ENCODE measurements at regions not wholly inside any gene's neighbourhood (a gene's known extent, or its start where the extent isn't known, plus 50 kb on each side); places are given as distances from the start of the nearest gene placed in this dataset.

DNA sequence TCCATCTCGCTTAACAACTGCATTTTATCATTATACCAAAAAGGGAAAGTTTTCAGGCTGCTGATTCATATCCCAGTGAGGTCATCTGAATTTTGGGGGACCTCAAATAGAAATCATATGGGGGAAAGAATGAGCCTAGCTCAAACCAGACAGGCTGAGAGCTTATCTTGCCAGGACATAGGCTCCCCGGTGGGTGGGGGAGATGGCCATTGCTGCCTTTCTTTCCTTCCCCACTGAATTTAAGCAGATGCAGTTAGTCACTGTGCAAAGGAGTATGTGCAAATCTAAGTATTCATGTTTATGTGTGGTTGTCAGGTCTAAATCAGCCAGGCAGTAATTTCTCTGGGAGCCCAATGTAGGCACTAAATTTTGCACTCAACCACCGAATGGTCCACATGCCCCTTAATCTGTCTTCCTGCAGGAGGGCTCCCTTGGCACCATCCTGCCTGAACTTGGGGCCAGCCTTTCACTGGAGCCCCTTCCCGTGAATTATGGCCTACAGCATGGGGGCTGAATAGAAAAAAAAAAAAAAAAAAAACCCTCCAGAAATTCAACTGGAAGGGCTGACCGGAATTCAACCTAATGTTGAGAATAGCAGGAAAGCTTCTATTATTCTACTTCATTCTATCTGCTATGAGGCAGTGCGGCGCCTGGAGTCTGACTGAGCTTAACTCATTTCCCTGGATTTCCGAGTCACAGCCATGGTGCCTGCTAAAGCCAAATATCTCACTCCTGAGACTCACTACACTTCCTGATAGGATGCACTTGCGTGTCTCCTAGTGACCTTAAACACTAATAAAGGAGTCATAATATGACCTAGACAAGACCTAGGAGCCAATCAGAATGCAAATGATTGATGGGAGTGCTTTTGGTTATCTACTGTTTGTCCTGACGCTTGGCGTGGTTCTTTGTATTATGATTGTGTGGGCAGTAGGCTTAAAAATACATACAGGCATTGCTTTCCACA, 161.5 kb upstream of the HEY2 start:
- FAIRE-seq (peak; percentile 42), DNase-seq (ENCODE audit: extremely low read depth in 1 of 4, low spot score in 3 of 4) (peak in 2 of 4 experiments; percentile 38 to 61), ATAC-seq (peak; percentile 72)
- no peaks in the 10 kb centered on the region for H3K79me2 ChIP-seq (ENCODE audit: control insufficient read depth, insufficient read depth, low read length)
- no peak overlapping the region for H2AFZ ChIP-seq (ENCODE audit: low read depth, low read length)
- no peak overlapping the region for H3K27ac ChIP-seq (ENCODE audit: extremely low read depth, low read depth, low read length)
- 0 out of 2 replicates have a peak, but pooled peaks cover 4% of the 10 kb centered on the region for H4K20me1 ChIP-seq (replicated peaks; ENCODE audit: control insufficient read depth, insufficient read depth, low read length)
- intact Hi-C loops (cut with micrococcal nuclease): no loop called here
- ChIA-PET POLR2A (interaction anchor here (0.6 to 0.7 kb wide), 2 partner anchors 10 to 260 kb away, joined by 3 read pairs; no protein-coding TSS in a partner anchor), CTCF (ENCODE audit: low intra/inter-chr PET ratio) (no interaction called here)
- H3K9me1 ChIP-seq (ENCODE audit: control insufficient read depth, insufficient read depth, low read length): no peaks in the 10 kb centered on the region
- no peaks in the 10 kb centered on the region for H3K9me3 ChIP-seq (replicated peaks; ENCODE audit: control insufficient read depth, insufficient read depth, low read depth, low read length)
- 4% methylated on average over 11 of the region's 11 CpGs for WGBS (ENCODE audit: insufficient coverage, low coverage, missing lambda C conversion rate)
- in situ Hi-C loops (cut with MboI): no loop called here
- H3K27me3 ChIP-seq (ENCODE audit: control insufficient read depth in 2 of 2, insufficient read depth in 2 of 2, low read length in 2 of 2): no peaks in the 10 kb centered on the region; a peak in 1 of 5 replicates
- H3K36me3 ChIP-seq (ENCODE audit: control insufficient read depth, insufficient read depth, low read length): no peaks in the 10 kb centered on the region
- no TSS peak for BruUV-seq (replicated peaks)
- H3K4me2 ChIP-seq (ENCODE audit: insufficient read depth, low read length): no peak overlapping the region
- H3K4me1 ChIP-seq (replicated peaks in 1 of 2; ENCODE audit: control insufficient read depth in 2 of 2, insufficient read depth in 2 of 2, low read length in 2 of 2): peaks cover 0 to 12% of the 10 kb centered on the region in 2 experiments; a peak in 2 of 5 replicates
- no peak overlapping the region for H3K4me3 ChIP-seq
- no peak overlapping the region for H3K9ac ChIP-seq (ENCODE audit: insufficient read depth in 1 of 2, low read depth in 2 of 2, low read length in 2 of 2)
- TF ChIP-seq, protein P1, sequence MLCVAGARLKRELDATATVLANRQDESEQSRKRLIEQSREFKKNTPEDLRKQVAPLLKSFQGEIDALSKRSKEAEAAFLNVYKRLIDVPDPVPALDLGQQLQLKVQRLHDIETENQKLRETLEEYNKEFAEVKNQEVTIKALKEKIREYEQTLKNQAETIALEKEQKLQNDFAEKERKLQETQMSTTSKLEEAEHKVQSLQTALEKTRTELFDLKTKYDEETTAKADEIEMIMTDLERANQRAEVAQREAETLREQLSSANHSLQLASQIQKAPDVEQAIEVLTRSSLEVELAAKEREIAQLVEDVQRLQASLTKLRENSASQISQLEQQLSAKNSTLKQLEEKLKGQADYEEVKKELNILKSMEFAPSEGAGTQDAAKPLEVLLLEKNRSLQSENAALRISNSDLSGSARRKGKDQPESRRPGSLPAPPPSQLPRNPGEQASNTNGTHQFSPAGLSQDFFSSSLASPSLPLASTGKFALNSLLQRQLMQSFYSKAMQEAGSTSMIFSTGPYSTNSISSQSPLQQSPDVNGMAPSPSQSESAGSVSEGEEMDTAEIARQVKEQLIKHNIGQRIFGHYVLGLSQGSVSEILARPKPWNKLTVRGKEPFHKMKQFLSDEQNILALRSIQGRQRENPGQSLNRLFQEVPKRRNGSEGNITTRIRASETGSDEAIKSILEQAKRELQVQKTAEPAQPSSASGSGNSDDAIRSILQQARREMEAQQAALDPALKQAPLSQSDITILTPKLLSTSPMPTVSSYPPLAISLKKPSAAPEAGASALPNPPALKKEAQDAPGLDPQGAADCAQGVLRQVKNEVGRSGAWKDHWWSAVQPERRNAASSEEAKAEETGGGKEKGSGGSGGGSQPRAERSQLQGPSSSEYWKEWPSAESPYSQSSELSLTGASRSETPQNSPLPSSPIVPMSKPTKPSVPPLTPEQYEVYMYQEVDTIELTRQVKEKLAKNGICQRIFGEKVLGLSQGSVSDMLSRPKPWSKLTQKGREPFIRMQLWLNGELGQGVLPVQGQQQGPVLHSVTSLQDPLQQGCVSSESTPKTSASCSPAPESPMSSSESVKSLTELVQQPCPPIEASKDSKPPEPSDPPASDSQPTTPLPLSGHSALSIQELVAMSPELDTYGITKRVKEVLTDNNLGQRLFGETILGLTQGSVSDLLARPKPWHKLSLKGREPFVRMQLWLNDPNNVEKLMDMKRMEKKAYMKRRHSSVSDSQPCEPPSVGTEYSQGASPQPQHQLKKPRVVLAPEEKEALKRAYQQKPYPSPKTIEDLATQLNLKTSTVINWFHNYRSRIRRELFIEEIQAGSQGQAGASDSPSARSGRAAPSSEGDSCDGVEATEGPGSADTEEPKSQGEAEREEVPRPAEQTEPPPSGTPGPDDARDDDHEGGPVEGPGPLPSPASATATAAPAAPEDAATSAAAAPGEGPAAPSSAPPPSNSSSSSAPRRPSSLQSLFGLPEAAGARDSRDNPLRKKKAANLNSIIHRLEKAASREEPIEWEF (CRISPR knock-in tag; IDR thresholded peaks at IDR 0.05): no peak
- TF ChIP-seq RBBP5 (IDR thresholded peaks at IDR 0.05; ENCODE audit: borderline replicate concordance, insufficient read depth, low read length, poor library complexity, severe bottlenecking) (no peak), MAZ (CRISPR knock-in tag; conservative IDR thresholded peaks at IDR 0.05 in 1 of 2, IDR thresholded peaks at IDR 0.05 in 1 of 2) (peak in 1 of 2 experiments; percentile 45; a peak in 1 of 4 replicates), CBFA2T2 (conservative IDR thresholded peaks at IDR 0.05) (peak; percentile 31; the same call in 1 of the 2 replicates), CBFA2T3 (IDR thresholded peaks at IDR 0.05) (peak; percentile 65), ZNF445 (CRISPR knock-in tag; IDR thresholded peaks at IDR 0.05; ENCODE audit: low read depth) (no peak)
- TF ChIP-seq, protein P2, sequence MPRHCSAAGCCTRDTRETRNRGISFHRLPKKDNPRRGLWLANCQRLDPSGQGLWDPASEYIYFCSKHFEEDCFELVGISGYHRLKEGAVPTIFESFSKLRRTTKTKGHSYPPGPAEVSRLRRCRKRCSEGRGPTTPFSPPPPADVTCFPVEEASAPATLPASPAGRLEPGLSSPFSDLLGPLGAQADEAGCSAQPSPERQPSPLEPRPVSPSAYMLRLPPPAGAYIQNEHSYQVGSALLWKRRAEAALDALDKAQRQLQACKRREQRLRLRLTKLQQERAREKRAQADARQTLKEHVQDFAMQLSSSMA (CRISPR knock-in tag; IDR thresholded peaks at IDR 0.05): no peak
- TF ChIP-seq, protein P3, sequence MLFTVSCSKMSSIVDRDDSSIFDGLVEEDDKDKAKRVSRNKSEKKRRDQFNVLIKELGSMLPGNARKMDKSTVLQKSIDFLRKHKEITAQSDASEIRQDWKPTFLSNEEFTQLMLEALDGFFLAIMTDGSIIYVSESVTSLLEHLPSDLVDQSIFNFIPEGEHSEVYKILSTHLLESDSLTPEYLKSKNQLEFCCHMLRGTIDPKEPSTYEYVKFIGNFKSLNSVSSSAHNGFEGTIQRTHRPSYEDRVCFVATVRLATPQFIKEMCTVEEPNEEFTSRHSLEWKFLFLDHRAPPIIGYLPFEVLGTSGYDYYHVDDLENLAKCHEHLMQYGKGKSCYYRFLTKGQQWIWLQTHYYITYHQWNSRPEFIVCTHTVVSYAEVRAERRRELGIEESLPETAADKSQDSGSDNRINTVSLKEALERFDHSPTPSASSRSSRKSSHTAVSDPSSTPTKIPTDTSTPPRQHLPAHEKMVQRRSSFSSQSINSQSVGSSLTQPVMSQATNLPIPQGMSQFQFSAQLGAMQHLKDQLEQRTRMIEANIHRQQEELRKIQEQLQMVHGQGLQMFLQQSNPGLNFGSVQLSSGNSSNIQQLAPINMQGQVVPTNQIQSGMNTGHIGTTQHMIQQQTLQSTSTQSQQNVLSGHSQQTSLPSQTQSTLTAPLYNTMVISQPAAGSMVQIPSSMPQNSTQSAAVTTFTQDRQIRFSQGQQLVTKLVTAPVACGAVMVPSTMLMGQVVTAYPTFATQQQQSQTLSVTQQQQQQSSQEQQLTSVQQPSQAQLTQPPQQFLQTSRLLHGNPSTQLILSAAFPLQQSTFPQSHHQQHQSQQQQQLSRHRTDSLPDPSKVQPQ (CRISPR knock-in tag; IDR thresholded peaks at IDR 0.05; ENCODE audit: borderline replicate concordance): no peak
- TF ChIP-seq, protein P4, sequence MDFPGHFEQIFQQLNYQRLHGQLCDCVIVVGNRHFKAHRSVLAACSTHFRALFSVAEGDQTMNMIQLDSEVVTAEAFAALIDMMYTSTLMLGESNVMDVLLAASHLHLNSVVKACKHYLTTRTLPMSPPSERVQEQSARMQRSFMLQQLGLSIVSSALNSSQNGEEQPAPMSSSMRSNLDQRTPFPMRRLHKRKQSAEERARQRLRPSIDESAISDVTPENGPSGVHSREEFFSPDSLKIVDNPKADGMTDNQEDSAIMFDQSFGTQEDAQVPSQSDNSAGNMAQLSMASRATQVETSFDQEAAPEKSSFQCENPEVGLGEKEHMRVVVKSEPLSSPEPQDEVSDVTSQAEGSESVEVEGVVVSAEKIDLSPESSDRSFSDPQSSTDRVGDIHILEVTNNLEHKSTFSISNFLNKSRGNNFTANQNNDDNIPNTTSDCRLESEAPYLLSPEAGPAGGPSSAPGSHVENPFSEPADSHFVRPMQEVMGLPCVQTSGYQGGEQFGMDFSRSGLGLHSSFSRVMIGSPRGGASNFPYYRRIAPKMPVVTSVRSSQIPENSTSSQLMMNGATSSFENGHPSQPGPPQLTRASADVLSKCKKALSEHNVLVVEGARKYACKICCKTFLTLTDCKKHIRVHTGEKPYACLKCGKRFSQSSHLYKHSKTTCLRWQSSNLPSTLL (IDR thresholded peaks at IDR 0.05): no peak
